ENCODE measurements at regions not wholly inside any gene's neighbourhood (a gene's known extent, or its start where the extent isn't known, plus 50 kb on each side); places are given as distances from the start of the nearest gene placed in this dataset.

DNA sequence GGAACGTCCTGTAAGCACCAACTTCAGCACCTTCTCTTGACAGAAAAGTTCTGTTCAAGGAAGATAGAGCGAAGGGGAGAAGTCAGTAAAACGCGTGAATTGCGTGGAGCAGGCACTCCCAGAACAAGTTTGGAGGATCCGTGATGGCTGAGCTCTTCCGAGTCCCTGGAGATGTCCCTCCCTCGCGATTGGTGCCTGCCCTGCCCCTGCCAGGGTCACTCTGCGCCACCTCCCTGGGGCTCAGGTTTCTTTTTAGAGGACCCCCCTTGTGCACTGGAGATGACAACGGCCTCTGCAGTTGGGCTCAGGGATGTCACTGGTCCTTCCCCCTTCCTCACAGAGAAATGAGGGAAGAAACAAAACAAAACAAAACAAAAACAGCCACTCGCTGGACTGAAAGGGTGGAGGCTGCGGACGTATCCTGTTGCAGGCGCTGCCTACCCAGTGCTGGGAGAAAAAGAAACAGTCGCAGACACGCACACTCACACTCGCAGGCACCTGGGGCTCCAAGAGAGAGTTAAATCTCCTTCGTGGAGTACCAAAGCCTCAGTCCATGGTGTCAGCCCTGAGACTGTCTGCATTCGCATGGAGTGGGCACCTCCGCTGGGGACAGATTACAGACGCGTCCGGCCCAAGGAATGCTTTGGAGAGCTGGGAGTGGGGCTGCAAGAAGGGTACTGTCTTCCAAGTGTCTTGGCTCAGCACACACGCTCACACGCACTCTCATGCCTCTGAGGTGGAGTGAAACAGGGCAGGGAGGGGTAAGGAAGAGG, 512.7 kb downstream of the SLCO4C1 start:
- TF ChIP-seq, protein P1, sequence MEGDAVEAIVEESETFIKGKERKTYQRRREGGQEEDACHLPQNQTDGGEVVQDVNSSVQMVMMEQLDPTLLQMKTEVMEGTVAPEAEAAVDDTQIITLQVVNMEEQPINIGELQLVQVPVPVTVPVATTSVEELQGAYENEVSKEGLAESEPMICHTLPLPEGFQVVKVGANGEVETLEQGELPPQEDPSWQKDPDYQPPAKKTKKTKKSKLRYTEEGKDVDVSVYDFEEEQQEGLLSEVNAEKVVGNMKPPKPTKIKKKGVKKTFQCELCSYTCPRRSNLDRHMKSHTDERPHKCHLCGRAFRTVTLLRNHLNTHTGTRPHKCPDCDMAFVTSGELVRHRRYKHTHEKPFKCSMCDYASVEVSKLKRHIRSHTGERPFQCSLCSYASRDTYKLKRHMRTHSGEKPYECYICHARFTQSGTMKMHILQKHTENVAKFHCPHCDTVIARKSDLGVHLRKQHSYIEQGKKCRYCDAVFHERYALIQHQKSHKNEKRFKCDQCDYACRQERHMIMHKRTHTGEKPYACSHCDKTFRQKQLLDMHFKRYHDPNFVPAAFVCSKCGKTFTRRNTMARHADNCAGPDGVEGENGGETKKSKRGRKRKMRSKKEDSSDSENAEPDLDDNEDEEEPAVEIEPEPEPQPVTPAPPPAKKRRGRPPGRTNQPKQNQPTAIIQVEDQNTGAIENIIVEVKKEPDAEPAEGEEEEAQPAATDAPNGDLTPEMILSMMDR (IDR thresholded peaks at IDR 0.05), result no peak
- TF ChIP-seq EP300 (IDR thresholded peaks at IDR 0.05), result no peak
- no peak for TF ChIP-seq POLR2A (IDR thresholded peaks at IDR 0.05)
